Transverse colon (tissue), 4 donors: ENCODE measurements at regions not wholly inside any gene's neighbourhood (a gene's known extent, or its start where the extent isn't known, plus 50 kb on each side); places are given as distances from the start of the nearest gene placed in this dataset.

Experiments used
- DNase-seq: peaks from one replicate; pipeline ENCODE4 v3.0.0-alpha.2; 2019
- H3K27ac ChIP-seq, 4 donors: fragments of 200-600 bp; sonication (generic); 2 replicates each; pipeline ENCODE4 v1.5.1; 2016 to 2018; ENCODE audit warnings: inconsistent platforms in 4 of 4
- H3K27me3 ChIP-seq: fragments of 200-600 bp; sonication (generic); 2 replicates; pipeline ENCODE4 v1.5.1; 2017; ENCODE audit warnings: inconsistent platforms
- H3K36me3 ChIP-seq, 4 donors: fragments of 200-600 bp; sonication (generic); 2 replicates each; pipeline ENCODE4 v1.5.1; 2017 to 2019; ENCODE audit warnings: inconsistent platforms in 4 of 4
- H3K4me1 ChIP-seq, 4 donors: fragments of 200-600 bp; sonication (generic); 2 replicates each; pipeline ENCODE4 v1.5.1; 2017 to 2020; ENCODE audit warnings: inconsistent platforms in 4 of 4
- H3K4me3 ChIP-seq, 4 donors: fragments of 200-600 bp; sonication (generic); 1 replicate in 1 of 4; 2 replicates in 3 of 4; pipeline versions ENCODE4 v1.5.1 to v1.6.1; 2017 to 2019; ENCODE audit warnings: inconsistent platforms in 4 of 4
- H3K9me3 ChIP-seq, 2 donors: fragments of 200-600 bp; sonication (generic); 2 replicates each; pipeline ENCODE4 v1.5.1; 2017 to 2019; ENCODE audit warnings: inconsistent platforms in 2 of 2
- EP300 ChIP-seq: sonication (generic); formaldehyde crosslinking; IDR thresholded peaks from one replicate; pipeline ENCODE4 v1.6.1; 2017; ENCODE audit warnings: antibody characterized with exemption, low read depth
- POLR2A ChIP-seq: fragments of 450-650 bp; IDR thresholded peaks from one replicate; pipeline ENCODE4 v1.6.1; 2016; ENCODE audit warnings: antibody characterized with exemption, mild to moderate bottlenecking, moderate library complexity
- POLR2AphosphoS5 ChIP-seq, 3 donors: sonication (generic); formaldehyde crosslinking; IDR thresholded peaks; one replicate each; pipeline ENCODE4 v1.6.1; 2016; ENCODE audit warnings: antibody characterized with exemption in 3 of 3
- WGBS, 2 donors: methylation state at CpG; one replicate each; pipeline ENCODE4 v1.1.5; 2018; ENCODE audit warnings: low coverage in 1 of 2; 5-methylcytosine and 5-hydroxymethylcytosine counted together
- in situ Hi-C, 4 donors: fragments of 200-750 bp; cut with MboI; loops; one replicate each; pipeline versions ENCODE4 v1.15.0 to v1.15.1; 2017; ENCODE audit warnings: low sequenced_read_pairs in 3 of 4, low pct_ligation_motif_present in 1 of 4, low pct_unique_long_range_greater_than_20kb in 1 of 4
- intact Hi-C: fragments of 100-400 bp; cut with DNase I; formaldehyde crosslinking; loops from one replicate; pipeline ENCODE4 v1.15.1; 2023; ENCODE audit warnings: low total_unique reads
- TF ChIP-seq, protein P1 (sequence below), 5 experiments: fragments of 200-600 bp in 3 of 5; fragments of 450-650 bp in 2 of 5; sonication (generic) in 3 of 5; IDR thresholded peaks; 1 replicate in 2 of 5; 2 replicates in 3 of 5; pipeline ENCODE4 v1.5.1; 2016 to 2017; ENCODE audit warnings: antibody characterized with exemption in 5 of 5, inconsistent platforms in 3 of 5, mild to moderate bottlenecking in 2 of 5, moderate library complexity in 1 of 5

DNA sequence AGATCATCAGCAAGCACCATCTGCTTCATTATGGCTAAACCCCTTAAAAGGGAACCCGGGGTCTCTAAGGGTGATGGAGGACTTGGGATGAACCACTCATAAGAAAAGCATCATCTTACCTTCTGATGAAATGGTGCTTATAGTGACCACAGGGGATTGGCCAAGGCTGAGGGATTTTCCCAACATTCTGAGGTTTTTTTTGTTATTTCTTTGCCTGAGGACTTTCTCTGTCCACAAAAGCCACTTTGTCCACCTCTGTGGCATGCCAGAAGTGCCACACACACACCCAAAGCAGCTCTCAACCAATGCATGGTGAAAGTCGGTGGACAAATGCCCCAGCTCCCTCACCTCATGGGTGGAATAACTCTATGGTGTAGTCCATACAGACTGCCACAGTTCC is 79.3 kb upstream of the TOP1 start:
- no peaks in the 10 kb centered on the region for H3K9me3 ChIP-seq
- in situ Hi-C loops, result loop anchor here in 1 of 4 donors (10.0 to 25.0 kb wide), 2 partner anchors 215 to 1062 kb away; no protein-coding TSS in a partner anchor
- H3K27ac ChIP-seq, result no peak overlapping the region
- intact Hi-C loops, result no loop called here
- H3K4me3 ChIP-seq, result no peak overlapping the region
- no peak for DNase-seq
- H3K4me1 ChIP-seq, result no peaks in the 10 kb centered on the region
- WGBS, 2 donors, result 43 to 90% methylated on average over 1 to 2 of the region's 2 CpGs
- H3K36me3 ChIP-seq, result no peaks in the 10 kb centered on the region
- TF ChIP-seq POLR2A (no peak), POLR2AphosphoS5 (IDR thresholded peaks at IDR 0.05) (no peak), EP300 (no peak)
- TF ChIP-seq, protein P1, sequence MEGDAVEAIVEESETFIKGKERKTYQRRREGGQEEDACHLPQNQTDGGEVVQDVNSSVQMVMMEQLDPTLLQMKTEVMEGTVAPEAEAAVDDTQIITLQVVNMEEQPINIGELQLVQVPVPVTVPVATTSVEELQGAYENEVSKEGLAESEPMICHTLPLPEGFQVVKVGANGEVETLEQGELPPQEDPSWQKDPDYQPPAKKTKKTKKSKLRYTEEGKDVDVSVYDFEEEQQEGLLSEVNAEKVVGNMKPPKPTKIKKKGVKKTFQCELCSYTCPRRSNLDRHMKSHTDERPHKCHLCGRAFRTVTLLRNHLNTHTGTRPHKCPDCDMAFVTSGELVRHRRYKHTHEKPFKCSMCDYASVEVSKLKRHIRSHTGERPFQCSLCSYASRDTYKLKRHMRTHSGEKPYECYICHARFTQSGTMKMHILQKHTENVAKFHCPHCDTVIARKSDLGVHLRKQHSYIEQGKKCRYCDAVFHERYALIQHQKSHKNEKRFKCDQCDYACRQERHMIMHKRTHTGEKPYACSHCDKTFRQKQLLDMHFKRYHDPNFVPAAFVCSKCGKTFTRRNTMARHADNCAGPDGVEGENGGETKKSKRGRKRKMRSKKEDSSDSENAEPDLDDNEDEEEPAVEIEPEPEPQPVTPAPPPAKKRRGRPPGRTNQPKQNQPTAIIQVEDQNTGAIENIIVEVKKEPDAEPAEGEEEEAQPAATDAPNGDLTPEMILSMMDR (IDR thresholded peaks at IDR 0.05), result no peak
- H3K27me3 ChIP-seq, result no peaks in the 10 kb centered on the region

DNA sequence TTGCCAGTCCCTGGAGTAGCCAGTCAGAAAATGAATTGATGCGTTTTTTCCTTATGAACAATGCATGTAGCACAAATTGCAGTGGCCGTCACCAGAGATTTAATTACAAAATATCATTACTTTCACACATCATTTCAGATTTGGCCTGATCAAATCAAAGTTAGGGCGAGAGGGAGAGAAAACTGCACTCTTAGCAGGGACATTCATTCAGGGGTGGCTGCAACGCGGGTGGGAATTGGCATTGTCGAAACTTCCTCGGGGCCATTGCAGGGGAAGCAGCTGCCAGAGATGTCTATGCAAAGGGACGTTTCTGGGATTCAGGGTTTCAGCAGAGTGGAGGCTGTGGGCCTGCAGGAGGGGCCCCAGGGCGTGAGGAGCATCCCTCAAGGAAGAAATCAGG is 76.5 kb upstream of the TOP1 start:
- Histone ChIP-seq H3K4me1 (no peaks in the 10 kb centered on the region), H3K4me3 (no peak overlapping the region), H3K27ac (no peak overlapping the region), H3K9me3 (no peaks in the 10 kb centered on the region), H3K27me3 (no peaks in the 10 kb centered on the region), H3K36me3 (no peaks in the 10 kb centered on the region)
- DNase-seq, result no peak
- WGBS, 2 donors, result 75 to 84% methylated on average over 3 to 9 of the region's 9 CpGs
- TF ChIP-seq POLR2A, result no peak
- no peak for TF ChIP-seq EP300
- TF ChIP-seq, protein P1 (IDR thresholded peaks at IDR 0.05), result no peak
- TF ChIP-seq POLR2AphosphoS5 (IDR thresholded peaks at IDR 0.05), result no peak
- intact Hi-C loops (no loop called here), in situ Hi-C loops (loop anchor here in 3 of 4 donors (25.0 kb wide), 3 partner anchors 215 to 1065 kb away; partner anchors contain the start of gene LPIN3 (in 1 of the 3))

GRCh38 chr20:40953416-40953815 is 75.2 kb upstream of the TOP1 start:
- intact Hi-C loops (no loop called here), in situ Hi-C loops (loop anchor here in 3 of 4 donors (25.0 kb wide), 3 partner anchors 216 to 1066 kb away; partner anchors contain the start of gene LPIN3 (in 1 of the 3))
- Histone ChIP-seq H3K27me3 (no peaks in the 10 kb centered on the region), H3K9me3 (no peaks in the 10 kb centered on the region), H3K4me1 (no peaks in the 10 kb centered on the region), H3K36me3 (no peaks in the 10 kb centered on the region), H3K27ac (no peak overlapping the region), H3K4me3 (no peak overlapping the region)
- WGBS, 2 donors, result 74 to 77% methylated on average over 2 of the region's 2 CpGs
- no peak for DNase-seq
- TF ChIP-seq, protein P1 (IDR thresholded peaks at IDR 0.05), result no peak
- no peak for TF ChIP-seq POLR2AphosphoS5 (IDR thresholded peaks at IDR 0.05)
- no peak for TF ChIP-seq EP300
- no peak for TF ChIP-seq POLR2A

DNA sequence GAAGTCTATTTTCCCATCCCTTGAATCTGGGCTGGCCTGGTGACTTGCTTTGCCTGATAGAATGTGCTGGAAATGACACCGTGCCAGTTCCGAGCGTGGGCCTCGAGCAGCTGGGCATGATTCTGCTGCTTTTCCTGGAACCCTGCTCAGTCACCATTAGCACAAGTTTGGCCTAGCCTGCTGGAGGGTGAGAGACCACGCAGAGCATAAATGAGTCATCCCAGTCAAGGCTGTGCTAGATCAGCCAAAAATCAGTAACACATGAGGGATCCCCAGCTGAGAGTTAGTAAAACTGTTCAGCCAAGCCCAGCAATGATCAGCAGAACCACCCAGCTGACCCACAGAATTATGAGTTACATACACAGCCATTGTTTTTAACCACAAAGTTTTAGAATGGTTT is 74.8 kb upstream of the TOP1 start:
- Histone ChIP-seq H3K27me3 (no peaks in the 10 kb centered on the region), H3K36me3 (no peaks in the 10 kb centered on the region), H3K9me3 (no peaks in the 10 kb centered on the region), H3K27ac (no peak overlapping the region), H3K4me3 (no peak overlapping the region), H3K4me1 (no peaks in the 10 kb centered on the region)
- in situ Hi-C loops (loop anchor here in 3 of 4 donors (25.0 kb wide), 3 partner anchors 217 to 1067 kb away; partner anchors contain the start of gene LPIN3 (in 1 of the 3)), intact Hi-C loops (no loop called here)
- TF ChIP-seq, protein P1 (IDR thresholded peaks at IDR 0.05), result no peak
- TF ChIP-seq POLR2A (no peak), EP300 (no peak), POLR2AphosphoS5 (IDR thresholded peaks at IDR 0.05) (no peak)
- 84% methylated on average over 5 of the region's 5 CpGs; no CpG with 5 or more reads in 1 of the 2 donors for WGBS, 2 donors
- no peak for DNase-seq
